H1 (cell line): ENCODE measurements at regions not wholly inside any gene's neighbourhood (a gene's known extent, or its start where the extent isn't known, plus 50 kb on each side); places are given as distances from the start of the nearest gene placed in this dataset.

ENCODE experiments used
- CTCF ChIA-PET: fragments of 300-600 bp; sonication (Branson Sonifier 250); formaldehyde crosslinking; loops from one replicate; lab custom pipeline; 2021; ENCODE audit not compliant: partially characterized antibody; lab: Charles Lee
- POLR2A ChIA-PET: fragments of 300-600 bp; sonication (Branson Sonifier 250); formaldehyde crosslinking; loops from one replicate; lab custom pipeline; 2021; ENCODE audit warnings: inconsistent platforms; ENCODE audit not compliant: partially characterized antibody; lab: Charles Lee
- DNase-seq, 2 experiments: peaks; one replicate each; pipeline versions ENCODE4 v3.0.0 to v3.0.0-alpha.2; 2010 to 2022; ENCODE audit warnings: low spot score in 2 of 2, low read depth in 1 of 2, mixed read lengths in 1 of 2
- FAIRE-seq: peaks from 2 replicates; lab custom pipeline; 2011; peaks lifted over from hg19 to GRCh38; lab: Jason Lieb, UNC
- H2AFZ ChIP-seq: 2 replicates; pipeline ENCODE4 v1.8.1; 2012; ENCODE audit warnings: low read length, inconsistent platforms
- H2AK5ac ChIP-seq: 2 replicates; pipeline ENCODE4 v1.6.1; 2013; ENCODE audit warnings: low read depth, low read length
- H2BK120ac ChIP-seq: replicated peaks from 2 replicates; pipeline ENCODE3; 2013; ENCODE audit warnings: low read depth, low read length, inconsistent platforms
- H2BK12ac ChIP-seq: 2 replicates; pipeline ENCODE4 v1.6.1; 2013; ENCODE audit warnings: low read depth, low read length
- H2BK15ac ChIP-seq: 2 replicates; pipeline ENCODE4 v1.6.1; 2013; ENCODE audit warnings: low read length
- H2BK20ac ChIP-seq: 2 replicates; pipeline ENCODE4 v1.6.1; 2013; ENCODE audit warnings: low read length
- H2BK5ac ChIP-seq: 2 replicates; pipeline ENCODE4 v1.6.1; 2013; ENCODE audit warnings: low read depth, low read length
- H3K14ac ChIP-seq: 2 replicates; pipeline ENCODE4 v1.6.1; 2013; ENCODE audit warnings: inconsistent platforms; ENCODE audit not compliant: insufficient read length
- H3K18ac ChIP-seq: 2 replicates; pipeline ENCODE4 v1.6.1; 2013; ENCODE audit warnings: low read length; ENCODE audit errors: extremely low read depth
- H3K23ac ChIP-seq: 2 replicates; pipeline ENCODE4 v1.6.1; 2013; ENCODE audit warnings: inconsistent platforms; ENCODE audit not compliant: insufficient read length
- H3K23me2 ChIP-seq: 2 replicates; pipeline ENCODE4 v1.6.1; 2013; ENCODE audit warnings: low read depth, low read length
- H3K27ac ChIP-seq: 2 replicates; pipeline ENCODE4 v1.6.1; 2011; ENCODE audit warnings: low read depth, low read length, inconsistent platforms
- H3K27me3 ChIP-seq, 4 experiments: replicated peaks in 1 of 4; 1 replicate in 1 of 4; 2 replicates in 3 of 4; pipeline versions ENCODE4 v1.6.1 to v1.8.1; 2011 to 2013; ENCODE audit warnings: low read length in 3 of 4, mild to moderate bottlenecking in 3 of 4, inconsistent platforms in 2 of 4, mixed read lengths in 2 of 4, moderate library complexity in 1 of 4; ENCODE audit not compliant: control insufficient read depth in 3 of 4, insufficient read depth in 3 of 4; ENCODE audit errors: extremely low read depth in 1 of 4
- H3K36me3 ChIP-seq, 4 experiments: 2 replicates each; pipeline versions ENCODE4 v1.6.1 to v1.8.1; 2011 to 2013; ENCODE audit warnings: mild to moderate bottlenecking in 4 of 4, low read length in 3 of 4, moderate library complexity in 2 of 4, control low read depth in 1 of 4, inconsistent platforms in 1 of 4; ENCODE audit not compliant: insufficient read depth in 4 of 4, control insufficient read depth in 2 of 4
- H3K4ac ChIP-seq: replicated peaks from 2 replicates; pipeline ENCODE3; 2013; ENCODE audit warnings: low read length, low read depth, mixed read lengths, inconsistent platforms; ENCODE audit not compliant: insufficient read length
- H3K4me1 ChIP-seq, 4 experiments: replicated peaks in 1 of 4; 1 replicate in 1 of 4; 2 replicates in 3 of 4; pipeline versions ENCODE4 v1.6.1 to v1.8.1; 2011 to 2013; ENCODE audit warnings: low read length in 3 of 4, inconsistent platforms in 2 of 4, mixed read lengths in 1 of 4; ENCODE audit not compliant: insufficient read depth in 4 of 4, control insufficient read depth in 3 of 4
- H3K4me2 ChIP-seq, 2 experiments: 2 replicates each; pipeline versions ENCODE4 v1.6.1 to v1.8.1; 2011 to 2013; ENCODE audit warnings: low read depth in 2 of 2, low read length in 2 of 2, control low read depth in 1 of 2, inconsistent platforms in 1 of 2, mild to moderate bottlenecking in 1 of 2; ENCODE audit not compliant: insufficient read depth in 1 of 2
- H3K4me3 ChIP-seq, 4 experiments: fragments of 200-600, 300-600 bp in 1 of 4; sonication (generic), shearing (Covaris generic), sonication (Bioruptor Twin) in 1 of 4; 2 replicates each; pipeline versions ENCODE4 v1.5.1 to v1.8.1; 2011 to 2016; ENCODE audit warnings: low read length in 4 of 4, low read depth in 3 of 4, control low read depth in 2 of 4, inconsistent platforms in 2 of 4, mild to moderate bottlenecking in 2 of 4, mixed read lengths in 1 of 4, moderate library complexity in 1 of 4; ENCODE audit not compliant: insufficient read depth in 2 of 4; ENCODE audit errors: extremely low read depth in 1 of 4
- H3K56ac ChIP-seq: replicated peaks from 2 replicates; pipeline ENCODE3; 2013; ENCODE audit warnings: low read depth, mild to moderate bottlenecking, mixed read lengths, low read length, inconsistent platforms; ENCODE audit not compliant: insufficient read length
- H3K79me1 ChIP-seq: 2 replicates; pipeline ENCODE4 v1.6.1; 2013; ENCODE audit warnings: low read depth, low read length, control low read depth
- H3K79me2 ChIP-seq, 2 experiments: 2 replicates each; pipeline versions ENCODE4 v1.6.1 to v1.8.1; 2012 to 2013; ENCODE audit warnings: low read length in 2 of 2, mild to moderate bottlenecking in 2 of 2, inconsistent platforms in 1 of 2; ENCODE audit not compliant: insufficient read depth in 2 of 2, control insufficient read depth in 1 of 2
- H3K9ac ChIP-seq, 4 experiments: replicated peaks in 1 of 4; 1 replicate in 1 of 4; 2 replicates in 3 of 4; pipeline versions ENCODE4 v1.6.1 to v1.8.1; 2011 to 2013; ENCODE audit warnings: low read depth in 3 of 4, low read length in 3 of 4, control low read depth in 2 of 4, mild to moderate bottlenecking in 2 of 4, moderate library complexity in 2 of 4, inconsistent platforms in 1 of 4; ENCODE audit errors: extremely low read depth in 1 of 4
- H3K9me3 ChIP-seq, 2 experiments: 2 replicates each; pipeline versions ENCODE4 v1.6.1 to v1.8.1; 2012 to 2013; ENCODE audit warnings: mild to moderate bottlenecking in 2 of 2, moderate library complexity in 2 of 2, control low read depth in 1 of 2, inconsistent platforms in 1 of 2, low read depth in 1 of 2, low read length in 1 of 2, mixed read lengths in 1 of 2; ENCODE audit not compliant: insufficient read depth in 2 of 2
- H4K20me1 ChIP-seq, 2 experiments: replicated peaks in 1 of 2; 2 replicates each; pipeline versions ENCODE3 to v1.8.1; 2011 to 2013; ENCODE audit warnings: inconsistent platforms in 2 of 2, low read length in 2 of 2, mild to moderate bottlenecking in 1 of 2; ENCODE audit not compliant: insufficient read depth in 2 of 2, control insufficient read depth in 1 of 2
- H4K5ac ChIP-seq: 2 replicates; pipeline ENCODE4 v1.6.1; 2013; ENCODE audit warnings: low read length, low read depth, mixed read lengths, inconsistent platforms; ENCODE audit not compliant: insufficient read length
- H4K8ac ChIP-seq: 2 replicates; pipeline ENCODE4 v1.8.0; 2013; ENCODE audit warnings: mild to moderate bottlenecking, moderate library complexity, low read length, inconsistent platforms; ENCODE audit not compliant: insufficient read depth; ENCODE audit errors: extremely low read depth
- H4K91ac ChIP-seq: replicated peaks from 2 replicates; pipeline ENCODE3; 2013; ENCODE audit warnings: low read length, mixed read lengths, inconsistent platforms; ENCODE audit not compliant: insufficient read length
- CBX8 ChIP-seq: fragments of 300-800, 300-1000 bp; sonication (generic); IDR thresholded peaks from 2 replicates; pipeline ENCODE4 v1.7.1; 2016; ENCODE audit warnings: low read depth, low read length, borderline replicate concordance
- CTBP2 ChIP-seq: IDR thresholded peaks from 2 replicates; pipeline ENCODE4 v1.7.0; 2011; ENCODE audit warnings: borderline replicate concordance, mild to moderate bottlenecking, moderate library complexity, mixed read lengths, low read length; ENCODE audit not compliant: insufficient read depth, insufficient read length
- MAFK ChIP-seq: IDR thresholded peaks from 2 replicates; pipeline ENCODE4 v1.6.1; 2012; ENCODE audit warnings: low read depth, mild to moderate bottlenecking, improper control_type of control experiment, low read length
- WGBS, 2 experiments: shearing (Covaris generic) in 1 of 2; methylation state at CpG; one replicate each; pipeline versions ENCODE4 v1.1.6 to v1.1.7; 2013 to 2015; ENCODE audit warnings: low lambda C conversion rate in 2 of 2, mixed read lengths in 2 of 2, inconsistent platforms in 1 of 2, low coverage in 1 of 2, missing lambda C conversion rate in 1 of 2; ENCODE audit not compliant: insufficient replicate concordance in 2 of 2, insufficient coverage in 1 of 2, insufficient read length in 1 of 2; ENCODE audit errors: extremely low coverage in 1 of 2, missing lambda C conversion rate in 1 of 2; 5-methylcytosine and 5-hydroxymethylcytosine counted together

DNA sequence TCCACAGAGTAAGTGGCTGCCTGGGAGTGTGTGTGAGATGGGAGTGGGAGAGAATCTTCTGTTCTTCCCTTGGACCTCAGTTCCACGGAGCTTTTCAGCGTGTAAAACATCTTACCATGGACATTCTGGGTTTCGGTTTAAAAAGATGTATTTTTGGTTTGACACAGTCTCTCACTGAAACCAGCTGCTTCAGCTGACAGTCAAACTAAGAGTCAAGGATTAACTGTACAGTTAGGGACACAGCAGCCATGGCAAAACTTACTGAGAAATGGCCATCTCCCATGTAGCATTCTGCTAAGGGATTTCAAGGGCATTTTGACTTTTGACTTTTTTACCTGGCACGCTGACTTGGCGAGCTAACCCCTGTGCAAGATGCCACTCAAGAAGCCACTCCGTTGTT is 93.8 kb upstream of the IL12B start:
- Histone ChIP-seq H3K27ac (no peak overlapping the region), H3K4me2 (no peak overlapping the region), H3K79me2 (no peaks in the 10 kb centered on the region), H3K9ac (no peak overlapping the region), H2AFZ (no peak overlapping the region), H3K4me1 (peaks cover 0 to 2% (median 0%) of the 10 kb centered on the region in 4 experiments; a peak in 1 of 7 replicates), H3K9me3 (no peaks in the 10 kb centered on the region), H3K79me1 (no peaks in the 10 kb centered on the region), H4K20me1 (no peaks in the 10 kb centered on the region), H3K36me3 (no peaks in the 10 kb centered on the region), H2BK5ac (no peak overlapping the region), H2AK5ac (no peak overlapping the region), H3K18ac (no peak overlapping the region), H2BK20ac (no peak overlapping the region), H3K4me3 (no peak overlapping the region), H2BK120ac (no peak overlapping the region), H3K27me3 (peaks cover 0 to 1% (median 0%) of the 10 kb centered on the region in 4 experiments; a peak in 1 of 7 replicates), H3K14ac (no peak overlapping the region), H3K56ac (no peak overlapping the region), H3K23ac (no peak overlapping the region), H4K5ac (no peak overlapping the region), H4K91ac (no peak overlapping the region), H3K4ac (no peak overlapping the region), H4K8ac (no peak overlapping the region), H2BK15ac (no peak overlapping the region), H3K23me2 (no peaks in the 10 kb centered on the region; the same call in 1 of the 2 replicates), H2BK12ac (no peak overlapping the region)
- DNase-seq (no peak), FAIRE-seq (no peak)
- WGBS, 2 experiments, result 91% methylated on average over 6 of the region's 6 CpGs; no CpG with 5 or more reads in 1 of the 2 experiments
- POLR2A ChIA-PET, result no interaction called here
- CTCF ChIA-PET, result interaction anchor here (0.7 to 1.1 kb wide), 3 partner anchors 18 to 567 kb away, joined by 3 to 5 read pairs (median 3); no protein-coding TSS in a partner anchor
- no peak for TF ChIP-seq CBX8
- no peak for TF ChIP-seq CTBP2
- TF ChIP-seq MAFK, result no peak
